ENCODE measurements at regions not wholly inside any gene's neighbourhood (a gene's known extent, or its start where the extent isn't known, plus 50 kb on each side); places are given as distances from the start of the nearest gene placed in this dataset.
"Not testable (repeated sequence)": the region's sequence is repeated elsewhere in the genome, so short reads cannot be mapped to it uniquely, and the experiment has no call there.

DNA sequence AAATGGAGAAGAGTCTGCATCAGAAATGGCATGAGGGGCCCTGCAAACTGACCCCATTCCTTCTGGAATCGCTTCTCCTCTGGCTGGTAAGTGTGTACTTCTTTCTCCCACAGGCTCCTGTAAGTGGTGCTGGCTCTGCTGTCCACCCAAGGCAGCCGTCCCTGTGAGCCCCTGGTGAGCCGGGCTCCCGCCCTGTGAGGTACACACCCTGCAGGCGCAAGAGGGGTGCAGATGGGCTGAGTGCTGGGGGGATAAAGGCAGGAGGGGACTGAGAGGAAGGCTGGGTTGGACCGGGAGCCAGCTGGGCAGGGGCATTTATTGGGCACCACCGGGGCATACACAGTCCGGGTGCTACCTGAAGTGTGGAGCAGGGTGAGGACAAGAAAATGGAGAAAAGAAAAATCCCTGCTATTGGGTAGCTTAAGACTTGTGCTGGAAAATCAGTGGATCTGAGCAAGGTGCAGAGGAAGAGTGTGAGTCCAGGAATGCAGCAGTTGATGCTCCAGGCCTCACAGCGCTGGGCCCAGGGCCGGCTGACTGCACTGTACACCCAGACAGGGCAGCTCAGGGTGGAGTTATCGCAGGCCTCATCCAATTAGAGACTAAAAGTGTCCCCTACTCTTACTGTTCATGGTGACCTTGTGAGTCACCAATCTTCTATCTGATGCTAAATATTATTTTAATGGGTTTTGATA, 455.1 kb upstream of the B3GAT1 start:
- DNase-seq (ENCODE audit: low read depth in 2 of 2): no peak

DNA sequence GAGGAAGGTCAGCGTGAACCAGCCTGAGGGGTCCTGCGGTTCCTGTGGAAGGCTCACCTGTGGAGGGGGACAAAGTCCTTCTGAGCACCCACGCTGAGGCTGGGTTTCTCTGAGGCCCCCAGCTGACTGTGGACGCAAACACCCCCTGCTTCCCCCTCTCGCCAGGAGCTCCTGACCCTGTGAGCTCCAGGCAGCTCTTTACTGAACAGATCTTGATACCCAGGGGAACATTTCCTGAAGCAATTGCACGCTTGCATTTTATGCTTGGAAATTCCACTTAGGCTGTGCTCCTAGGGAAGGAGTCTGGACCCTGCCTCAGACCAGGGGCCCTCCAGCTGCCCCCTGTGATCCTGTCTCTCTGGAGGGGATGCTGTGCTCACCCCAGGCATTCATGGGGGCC, 454.2 kb upstream of the B3GAT1 start:
- no peak for DNase-seq (ENCODE audit: low read depth in 2 of 2)

DNA sequence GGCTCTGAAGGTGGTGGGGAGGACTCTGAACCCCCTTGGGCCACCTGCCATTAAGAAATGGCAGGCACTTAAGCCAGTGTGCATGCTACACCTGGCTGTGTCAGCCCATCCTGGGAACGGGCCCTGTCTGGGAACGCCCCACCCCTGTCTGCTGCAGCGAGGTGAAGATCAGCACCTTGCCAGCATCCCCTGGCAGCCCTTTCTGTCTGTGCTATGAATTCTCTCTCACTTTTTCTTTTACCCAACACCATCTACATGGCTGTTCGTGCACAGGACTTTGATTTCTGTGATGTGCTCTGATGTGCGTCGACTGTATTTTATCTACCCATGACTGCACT, 452.9 kb upstream of the B3GAT1 start:
- DNase-seq (ENCODE audit: low read depth in 2 of 2): no peak

DNA sequence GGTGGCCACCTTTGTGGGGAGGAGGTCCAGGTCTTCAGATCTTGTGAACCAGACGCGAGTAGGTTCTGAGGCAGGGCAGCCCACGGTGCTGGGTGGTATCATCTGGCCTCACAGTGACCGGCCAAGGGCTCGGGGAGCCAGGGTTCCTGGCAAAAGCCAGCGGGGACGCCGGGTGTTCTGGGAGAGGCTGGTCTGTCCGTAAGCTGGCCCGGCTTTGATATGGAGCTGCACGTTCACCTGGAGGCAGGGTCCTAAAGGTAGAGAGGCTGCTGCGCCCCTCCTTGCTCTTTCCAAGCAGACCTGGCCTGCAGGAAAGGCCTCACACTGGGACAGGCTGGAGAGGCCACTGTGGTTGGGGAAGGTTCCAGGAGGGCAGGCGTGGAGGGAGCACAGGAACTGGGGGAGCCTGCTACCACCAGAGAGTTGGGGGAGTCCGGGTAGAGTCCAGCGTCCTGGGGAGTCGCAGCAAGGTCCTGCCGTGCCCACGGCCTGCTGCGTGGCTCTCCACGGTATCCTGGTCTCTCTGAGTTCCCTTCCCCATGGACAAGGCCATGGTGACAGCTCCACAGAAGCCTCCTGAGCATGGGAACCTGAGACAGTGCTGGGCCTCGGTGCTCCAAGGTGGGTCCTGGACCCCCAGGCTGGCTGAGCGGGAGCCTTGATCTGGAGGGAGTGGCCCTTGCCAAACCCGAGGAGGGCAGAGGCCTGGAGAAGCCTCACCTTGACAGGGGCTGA, 452.4 kb upstream of the B3GAT1 start:
- DNase-seq (ENCODE audit: low read depth in 2 of 2): no peak

DNA sequence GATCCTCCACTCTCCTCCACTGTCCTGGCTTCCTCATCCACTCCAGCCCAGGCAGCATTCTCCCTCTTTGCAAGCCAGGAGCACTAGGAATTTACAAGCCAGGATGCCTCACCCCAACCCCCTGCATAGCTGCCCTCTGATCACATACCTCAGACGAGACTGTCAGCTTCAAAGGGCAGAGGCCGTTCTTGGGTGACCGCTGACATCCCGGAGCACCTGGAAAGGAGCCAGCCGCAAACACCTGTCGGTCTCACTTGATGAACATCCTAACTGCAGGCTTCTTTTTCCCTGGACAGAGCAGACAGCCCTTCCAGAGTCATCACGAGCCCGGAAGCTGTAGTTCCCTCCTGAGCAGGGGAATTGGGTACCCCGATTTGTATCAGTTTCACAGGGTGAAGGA, 451.3 kb upstream of the B3GAT1 start:
- DNase-seq (ENCODE audit: low read depth in 2 of 2): no peak

DNA sequence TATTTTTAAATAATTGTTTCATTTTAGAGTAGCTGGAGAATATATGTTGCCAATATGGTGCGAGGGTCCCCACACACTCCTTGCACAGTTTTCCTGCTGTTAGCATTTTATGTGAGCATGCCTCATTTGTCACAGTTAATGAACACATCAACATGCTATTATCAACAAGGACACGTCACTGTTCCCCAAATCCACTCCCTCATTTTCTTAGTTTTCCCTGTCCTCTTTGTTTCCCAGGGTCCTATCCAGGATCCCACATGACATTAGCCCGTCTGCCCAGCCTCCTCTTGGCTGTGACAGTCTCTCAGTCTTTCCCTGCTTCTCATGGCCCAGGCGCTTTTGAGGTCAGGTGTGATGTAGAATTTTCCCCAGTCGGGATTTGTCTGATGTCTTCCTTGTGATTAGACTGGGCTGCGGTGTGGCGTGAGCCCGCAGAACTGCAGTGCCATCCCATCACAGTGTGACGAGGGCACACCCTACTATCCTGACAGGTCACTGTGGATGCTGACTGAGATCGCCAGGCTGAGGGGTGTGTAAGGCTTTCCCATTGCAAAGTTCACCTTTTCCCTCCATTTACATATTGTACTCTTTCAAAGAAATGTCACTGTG, 450.6 kb upstream of the B3GAT1 start:
- DNase-seq (ENCODE audit: low read depth in 2 of 2): no peak

DNA sequence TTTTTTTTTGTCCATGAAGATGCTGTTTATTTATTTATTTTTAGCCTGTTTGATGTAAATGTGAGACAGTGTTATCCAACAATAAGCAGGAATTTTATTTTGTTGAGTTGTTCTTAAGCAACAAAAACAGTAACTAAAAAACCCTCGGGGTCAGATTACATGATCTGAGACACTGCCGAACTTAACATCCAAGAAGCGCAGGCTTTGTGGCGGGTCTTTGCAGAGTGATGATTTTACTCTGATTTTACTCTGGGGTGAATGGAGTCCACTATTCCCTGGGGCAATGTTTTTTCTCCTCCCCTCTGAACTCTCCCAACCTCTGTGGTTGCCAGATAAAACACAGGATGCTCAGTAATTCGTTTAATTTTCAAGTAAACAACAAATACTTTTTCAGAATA, 450.1 kb upstream of the B3GAT1 start:
- DNase-seq (ENCODE audit: low read depth in 2 of 2): no peak

DNA sequence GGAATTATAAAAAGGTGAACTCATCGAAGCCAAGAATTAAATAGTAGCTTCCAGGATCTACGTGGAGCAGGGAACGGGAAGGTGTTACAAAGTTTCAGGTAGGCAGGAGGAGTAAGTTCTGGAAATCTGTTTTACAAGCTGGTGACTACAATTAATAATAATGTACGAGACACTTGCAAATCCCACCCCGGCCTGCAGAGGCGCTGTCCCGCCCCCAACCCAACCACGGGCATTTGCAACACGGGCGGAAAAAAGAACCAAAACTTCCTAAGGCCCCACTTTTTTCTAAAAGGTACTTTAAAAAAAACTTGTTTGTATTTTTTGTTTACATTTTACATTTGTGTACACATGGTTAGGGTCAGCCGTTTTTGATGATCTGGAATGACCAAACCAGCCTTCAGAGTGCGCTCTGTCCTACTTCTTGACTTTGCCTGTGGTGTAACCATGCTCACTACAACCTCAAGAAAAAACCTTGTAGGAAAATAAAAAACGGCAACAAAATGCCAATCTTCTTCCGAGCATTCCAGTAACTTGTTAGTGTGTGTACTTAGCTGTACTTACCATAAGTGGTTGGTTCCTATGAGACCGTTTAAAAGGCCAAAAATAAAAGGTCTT, 449.6 kb upstream of the B3GAT1 start:
- DNase-seq (ENCODE audit: low read depth in 2 of 2): no peak

DNA sequence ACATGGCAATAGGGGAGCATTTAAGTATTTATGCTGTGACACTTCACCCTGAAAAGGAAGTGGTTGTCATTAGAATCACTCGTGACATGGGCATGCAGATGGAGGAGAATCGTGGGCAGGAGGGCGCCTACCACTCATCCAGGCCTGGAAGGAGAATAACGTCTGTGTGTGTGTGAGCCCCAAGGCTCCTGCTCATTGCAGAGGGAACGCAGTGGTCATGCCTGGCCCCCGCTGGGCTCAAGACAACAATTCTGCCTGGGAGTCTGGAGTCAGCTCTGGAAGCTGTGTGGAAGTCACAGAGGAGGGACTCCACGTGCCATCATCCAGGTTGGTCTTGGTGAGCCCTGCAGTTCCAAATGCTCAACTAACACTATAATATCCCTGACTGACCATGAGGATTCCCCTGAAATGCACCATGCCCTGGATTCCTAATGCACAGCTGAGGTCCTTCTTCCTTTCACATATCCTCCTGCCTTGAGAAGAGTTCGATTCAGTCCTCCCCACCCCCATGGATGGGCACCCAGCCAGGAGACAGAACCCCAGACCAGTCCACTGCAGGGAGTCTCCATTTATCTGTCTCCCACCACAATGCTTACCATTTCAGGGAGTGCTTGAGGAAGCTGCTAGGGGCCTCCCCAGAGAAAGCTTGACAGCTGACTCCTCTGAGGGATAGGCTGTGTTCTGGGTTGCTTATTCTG, 446.9 kb upstream of the B3GAT1 start:
- no peak for DNase-seq (ENCODE audit: low read depth in 2 of 2)

DNA sequence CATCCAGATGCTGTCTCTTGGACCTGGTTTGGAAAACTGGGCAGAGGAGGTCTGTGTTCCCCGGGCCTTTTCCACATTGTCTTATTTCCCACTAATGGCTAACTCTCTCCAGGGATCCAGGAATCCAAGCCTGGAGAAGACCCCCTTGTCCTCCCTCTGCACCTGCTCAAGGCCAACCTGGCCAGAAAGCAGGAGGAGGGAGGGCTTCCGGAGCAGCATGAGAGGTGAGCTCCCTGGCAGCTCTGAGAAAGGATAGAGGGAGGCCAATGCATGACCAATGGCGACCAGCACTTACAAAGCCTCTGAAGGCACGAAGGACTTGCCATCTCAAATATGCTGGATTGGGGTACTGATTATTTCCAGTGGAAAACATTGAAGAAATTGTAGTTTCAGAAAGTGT, 445.0 kb upstream of the B3GAT1 start:
- DNase-seq (ENCODE audit: low read depth in 2 of 2): no peak

DNA sequence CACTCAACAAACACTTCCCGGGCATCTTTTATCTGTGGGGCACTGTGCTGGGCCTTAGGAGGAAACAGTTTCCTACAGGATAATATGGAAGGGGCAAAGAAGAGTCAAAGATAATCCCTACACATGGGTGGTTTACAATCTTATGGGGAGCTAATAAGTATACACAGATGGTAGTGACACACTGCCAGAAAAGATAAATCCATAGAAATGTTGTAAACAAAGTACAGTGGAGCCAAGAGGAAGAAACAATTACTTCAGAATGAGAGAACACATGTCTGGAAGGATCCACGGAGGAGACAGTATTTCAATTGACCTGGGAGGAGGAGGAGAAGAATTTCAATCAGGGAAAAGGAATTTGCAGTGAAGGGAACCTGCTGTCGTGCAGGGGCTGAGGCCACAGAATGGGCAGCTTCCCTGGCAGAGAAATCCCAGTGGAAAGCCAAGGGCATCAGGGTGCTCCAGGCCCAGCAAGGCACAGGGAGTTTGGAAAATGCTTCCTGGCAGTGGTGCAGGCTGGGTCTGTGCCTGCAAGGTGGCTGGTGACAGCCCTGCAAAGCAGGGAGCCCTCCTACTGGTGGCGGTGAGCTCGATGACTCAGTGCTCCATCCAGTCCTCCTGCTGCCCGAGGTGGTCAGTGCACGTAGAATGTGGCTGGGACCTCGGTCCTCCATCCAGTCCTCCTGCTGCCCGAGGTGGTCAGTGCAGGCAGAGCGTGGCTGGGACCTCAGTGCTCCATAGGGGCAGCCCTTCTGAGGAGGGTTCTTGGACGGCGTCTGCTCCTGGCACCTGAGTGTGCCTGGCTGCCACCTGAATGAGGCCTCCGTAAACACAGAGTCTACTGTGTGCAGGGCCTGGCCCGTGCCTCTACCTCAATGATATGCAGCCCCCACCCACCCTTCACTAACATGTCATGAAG, 444.3 kb upstream of the B3GAT1 start:
- DNase-seq (ENCODE audit: low read depth in 2 of 2): no peak

DNA sequence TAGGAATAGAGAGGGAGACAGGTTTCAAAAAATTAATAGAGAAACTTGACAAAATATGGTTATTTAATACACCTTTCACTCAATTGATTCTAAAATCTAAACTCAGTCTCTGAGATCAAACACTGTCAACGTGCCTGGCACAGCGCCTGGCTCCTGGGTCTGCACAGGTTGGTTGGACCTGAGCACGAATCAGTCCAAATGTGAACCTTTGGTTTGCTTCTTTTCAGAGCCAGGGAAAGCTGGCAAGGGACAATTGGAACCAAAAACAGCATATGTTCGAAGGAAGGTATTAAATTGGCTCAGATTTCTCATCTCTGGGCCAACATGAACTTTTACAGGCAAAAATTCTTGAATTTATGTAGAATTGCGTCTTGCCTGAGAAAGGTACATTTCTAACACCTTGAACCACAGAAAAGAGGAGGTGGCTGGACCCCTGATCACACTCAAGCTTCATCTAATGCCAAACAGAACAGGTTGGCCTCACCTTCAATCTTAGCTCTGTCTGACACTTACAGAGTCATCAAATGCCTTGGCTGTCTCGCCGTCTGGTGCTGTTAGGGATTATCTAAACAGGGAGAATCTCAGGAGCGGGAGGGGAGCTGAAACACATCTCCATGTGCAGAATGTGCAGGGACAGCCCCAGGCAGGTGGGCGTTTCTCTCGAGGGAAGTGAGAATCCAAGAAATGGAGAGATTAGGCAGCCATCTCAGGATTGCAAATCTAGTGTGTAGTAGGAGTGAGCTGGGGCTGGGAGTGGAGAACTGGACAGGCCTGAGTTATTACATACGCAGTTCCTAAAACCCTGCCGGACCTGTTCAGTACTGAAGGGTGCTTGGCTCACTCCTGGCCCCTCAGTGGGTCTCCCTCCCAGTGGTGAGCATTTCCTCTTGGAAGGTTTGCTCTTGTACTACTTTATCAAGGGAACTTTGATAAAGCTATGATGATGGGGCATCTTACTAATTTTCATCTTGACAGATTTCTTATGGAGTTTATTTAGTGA, 442.2 kb upstream of the B3GAT1 start:
- no peak for DNase-seq (ENCODE audit: low read depth in 2 of 2)

DNA sequence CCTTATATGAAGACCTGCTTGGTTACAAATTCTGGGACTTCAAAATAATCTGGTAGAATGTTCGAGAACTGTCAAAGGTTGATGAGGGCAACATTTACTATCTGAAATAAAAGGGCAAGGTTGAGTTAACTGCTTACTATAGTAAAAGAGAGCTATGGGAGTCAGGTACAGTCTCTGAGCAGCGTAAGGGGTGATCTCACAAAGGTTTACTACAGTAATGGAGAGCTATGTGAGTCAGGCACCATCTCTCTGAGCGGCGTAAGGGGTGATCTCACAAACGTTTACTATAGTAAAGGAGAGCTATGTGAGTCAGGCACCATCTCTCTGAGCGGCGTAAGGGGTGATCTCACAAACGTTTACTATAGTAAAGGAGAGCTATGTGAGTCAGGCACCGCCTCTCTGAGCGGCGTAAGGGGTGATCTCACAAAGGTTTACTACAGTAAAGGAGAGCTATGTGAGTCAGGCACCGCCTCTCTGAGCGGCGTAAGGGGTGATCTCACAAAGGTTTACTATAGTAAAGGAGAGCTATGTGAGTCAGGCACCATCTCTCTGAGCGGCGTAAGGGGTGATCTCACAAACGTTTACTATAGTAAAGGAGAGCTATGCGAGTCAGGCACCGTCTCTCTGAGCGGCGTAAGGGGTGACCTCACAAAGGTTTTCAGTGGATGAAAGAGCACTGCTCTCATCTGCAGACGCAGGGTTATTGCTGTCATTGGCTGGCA, 439.6 kb upstream of the B3GAT1 start:
- DNase-seq (ENCODE audit: low read depth in 2 of 2): not testable (repeated sequence)

DNA sequence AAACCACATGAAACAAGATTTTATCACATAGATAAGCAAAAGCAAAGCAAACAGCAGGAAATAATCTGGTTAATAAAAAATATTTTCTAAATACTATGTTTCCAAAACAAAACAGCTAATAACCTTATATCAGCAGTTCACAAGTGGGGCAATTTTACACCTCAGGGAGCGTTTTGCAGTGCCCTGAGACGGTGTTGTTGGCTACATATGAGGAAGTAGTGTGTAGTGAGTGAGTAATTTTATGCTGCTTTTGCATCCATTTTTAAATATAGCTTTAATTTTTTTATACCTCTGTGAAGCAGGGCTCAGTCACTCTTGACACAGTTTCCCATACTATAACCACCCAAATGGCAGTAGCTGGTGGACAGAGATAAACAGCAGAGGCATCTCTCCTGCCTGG, 438.5 kb upstream of the B3GAT1 start:
- no peak for DNase-seq (ENCODE audit: low read depth in 2 of 2)

DNA sequence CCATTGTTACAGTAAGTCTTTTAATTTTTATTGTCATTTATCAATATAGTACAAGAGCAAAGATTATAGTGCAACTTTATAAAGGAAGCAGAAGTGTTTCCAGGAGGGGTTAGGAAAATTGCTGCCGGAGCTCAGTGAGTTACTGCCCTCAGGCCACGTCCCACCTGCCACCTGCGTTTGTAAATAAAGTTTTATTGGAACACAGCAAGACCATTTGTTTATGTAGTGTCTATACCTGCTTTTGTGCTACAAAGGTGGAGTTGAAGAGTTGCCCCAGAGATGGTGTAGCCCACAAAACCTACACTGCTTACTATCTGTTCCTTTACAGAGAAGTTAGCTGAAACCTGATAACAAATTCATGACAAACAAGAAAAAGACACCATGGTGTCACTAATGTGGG, 437.8 kb upstream of the B3GAT1 start:
- DNase-seq (ENCODE audit: low read depth in 2 of 2): no peak

DNA sequence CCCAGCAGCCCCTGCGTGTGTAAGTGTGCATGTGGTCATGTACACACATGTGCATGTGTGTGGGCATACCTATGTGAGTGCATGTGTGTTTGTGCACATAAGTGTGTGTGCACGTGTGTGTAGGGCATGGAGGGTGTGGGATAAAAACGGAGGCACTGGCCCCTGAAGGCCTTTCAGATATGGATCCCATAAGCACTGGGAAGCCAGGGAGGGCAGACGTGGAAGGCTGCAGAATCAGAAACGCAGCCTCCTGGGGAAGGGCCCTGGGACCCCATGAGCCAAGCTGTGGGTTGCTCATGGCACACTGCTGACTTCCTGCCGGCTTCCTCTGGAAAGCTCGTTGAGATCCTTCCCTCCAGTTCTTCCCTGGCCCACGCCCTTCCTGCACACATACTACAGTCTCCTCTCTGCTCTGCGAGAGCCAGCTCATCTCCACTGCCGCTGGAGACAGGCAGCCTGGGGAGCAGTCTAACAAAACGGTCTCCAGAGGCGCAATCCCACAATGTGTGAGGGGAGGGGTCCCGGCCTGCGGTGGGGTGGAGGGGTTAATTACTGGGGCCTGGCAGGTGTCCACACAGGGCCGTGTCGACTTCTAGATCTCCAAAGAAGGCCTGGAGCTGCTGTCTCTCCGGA, 435.2 kb upstream of the B3GAT1 start:
- DNase-seq (ENCODE audit: low read depth in 2 of 2): no peak

DNA sequence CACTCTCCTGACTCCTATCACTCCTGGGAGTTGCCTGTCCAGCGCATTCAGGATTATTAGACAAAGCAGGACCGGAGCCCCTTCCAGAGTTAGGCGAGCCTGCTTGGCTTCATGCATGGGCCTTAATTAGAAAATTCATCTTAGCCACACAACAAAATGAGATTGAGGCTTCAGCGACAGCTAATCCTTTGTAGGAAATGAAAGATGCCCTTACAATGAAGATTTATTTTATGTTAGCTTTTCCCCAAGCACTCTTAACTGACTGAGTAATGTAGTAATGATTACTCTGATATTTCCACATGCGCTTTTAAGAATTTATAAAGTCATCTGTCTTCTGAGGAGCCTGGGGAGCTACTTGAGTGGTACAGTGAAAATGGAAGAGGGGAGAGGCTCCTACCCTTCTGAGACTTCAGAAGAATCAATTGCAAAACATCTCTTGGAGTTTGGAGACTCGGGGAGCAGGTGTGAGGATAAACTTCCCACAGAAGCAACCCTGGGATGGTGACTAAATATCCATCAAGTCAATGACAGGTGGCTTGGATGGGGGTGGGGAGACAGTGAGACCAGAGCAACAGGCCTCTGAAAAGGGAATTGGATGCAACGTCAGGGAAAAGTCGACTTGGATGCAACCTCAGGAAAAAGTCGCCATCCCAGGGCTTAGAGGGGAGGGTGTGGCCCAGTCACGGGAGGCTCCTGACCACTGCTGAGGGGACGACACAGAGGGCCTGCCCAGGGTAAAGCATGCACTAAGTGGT, 434.5 kb upstream of the B3GAT1 start:
- no peak for DNase-seq (ENCODE audit: low read depth in 2 of 2)

Data from fibroblast of skin of left quadriceps (primary cell).